OCI-LY1 (cell line): ENCODE measurements at regions not wholly inside any gene's neighbourhood (a gene's known extent, or its start where the extent isn't known, plus 50 kb on each side); places are given as distances from the start of the nearest gene placed in this dataset.
A peak's percentile ranks its signal among the peaks of the same experiment; 100 is the strongest.

ENCODE experiments used
- H2AFZ ChIP-seq: fragments of 200-600 bp; sonication (generic), shearing (Covaris generic); 2 replicates; pipeline ENCODE4 v1.6.0; 2014; ENCODE audit warnings: antibody characterized with exemption, mild to moderate bottlenecking, low read length
- H3F3A ChIP-seq: fragments of 200-600 bp; sonication (generic), shearing (Covaris generic); 2 replicates; pipeline ENCODE4 v1.6.0; 2014; ENCODE audit warnings: mild to moderate bottlenecking, antibody characterized with exemption, low read length, moderate library complexity; ENCODE audit not compliant: insufficient read depth
- H3K27ac ChIP-seq: fragments of 200-600 bp; sonication (generic); 2 replicates; pipeline ENCODE4 v1.5.1; 2014; ENCODE audit warnings: low read length, mixed run types, mild to moderate bottlenecking, low read depth; ENCODE audit not compliant: poor library complexity, severe bottlenecking
- H3K27me3 ChIP-seq: fragments of 200-600 bp; sonication (generic); 2 replicates; pipeline ENCODE4 v1.6.0; 2014; ENCODE audit warnings: antibody characterized with exemption, mild to moderate bottlenecking, low read length, moderate library complexity; ENCODE audit not compliant: insufficient read depth
- H3K36me3 ChIP-seq: fragments of 200-600 bp; sonication (generic); 2 replicates; pipeline ENCODE4 v1.6.1; 2014; ENCODE audit warnings: mild to moderate bottlenecking, antibody characterized with exemption, low read length, moderate library complexity, mixed read lengths; ENCODE audit not compliant: insufficient read depth
- H3K4me1 ChIP-seq: fragments of 200-600 bp; sonication (generic); 2 replicates; pipeline ENCODE4 v1.5.1; 2014; ENCODE audit warnings: mild to moderate bottlenecking, low read length, moderate library complexity; ENCODE audit not compliant: insufficient read depth, severe bottlenecking
- H3K4me2 ChIP-seq: fragments of 200-600 bp; sonication (generic), shearing (Covaris generic); 2 replicates; pipeline ENCODE4 v1.6.1; 2014; ENCODE audit warnings: low read length
- H3K4me3 ChIP-seq: fragments of 200-600 bp; sonication (generic); 2 replicates; pipeline ENCODE4 v1.5.1; 2014; ENCODE audit warnings: low read length, low read depth, mild to moderate bottlenecking, mixed read lengths; ENCODE audit not compliant: poor library complexity, severe bottlenecking
- H3K79me2 ChIP-seq: fragments of 200-600 bp; shearing (Covaris generic); 2 replicates; pipeline ENCODE4 v1.6.1; 2016; ENCODE audit warnings: mixed run types, low read length, mixed read lengths; ENCODE audit not compliant: insufficient read depth
- H3K9ac ChIP-seq: fragments of 200-600 bp; sonication (generic), shearing (Covaris generic); 2 replicates; pipeline ENCODE4 v1.6.1; 2014; ENCODE audit warnings: mild to moderate bottlenecking, low read length, mixed read lengths
- H3K9me2 ChIP-seq: fragments of 200-600 bp; sonication (generic), shearing (Covaris generic); 2 replicates; pipeline ENCODE4 v1.6.1; 2014; ENCODE audit warnings: low read depth, mild to moderate bottlenecking, low read length, mixed read lengths
- H3K9me3 ChIP-seq: fragments of 200-600 bp; shearing (Covaris generic); 2 replicates; pipeline ENCODE4 v1.6.1; 2014; ENCODE audit warnings: low read length, mixed read lengths
- H4K20me1 ChIP-seq: fragments of 200-600 bp; sonication (generic), shearing (Covaris generic); 2 replicates; pipeline ENCODE4 v1.6.0; 2016; ENCODE audit warnings: mild to moderate bottlenecking, low read length; ENCODE audit not compliant: insufficient read depth
- EZH2 ChIP-seq: fragments of 200-600 bp; sonication (generic), shearing (Covaris generic); IDR thresholded peaks from 2 replicates; pipeline ENCODE4 v1.8.0; 2017; ENCODE audit warnings: borderline replicate concordance, mixed run types, mild to moderate bottlenecking, antibody characterized with exemption, low read length, moderate library complexity, mixed read lengths
- TF ChIP-seq, protein P1 (sequence below): fragments of 200-600 bp; sonication (generic), shearing (Covaris generic); IDR thresholded peaks from 2 replicates; pipeline ENCODE4 v1.5.1; 2017; ENCODE audit warnings: mild to moderate bottlenecking, antibody characterized with exemption, low read length, moderate library complexity, mixed read lengths

DNA sequence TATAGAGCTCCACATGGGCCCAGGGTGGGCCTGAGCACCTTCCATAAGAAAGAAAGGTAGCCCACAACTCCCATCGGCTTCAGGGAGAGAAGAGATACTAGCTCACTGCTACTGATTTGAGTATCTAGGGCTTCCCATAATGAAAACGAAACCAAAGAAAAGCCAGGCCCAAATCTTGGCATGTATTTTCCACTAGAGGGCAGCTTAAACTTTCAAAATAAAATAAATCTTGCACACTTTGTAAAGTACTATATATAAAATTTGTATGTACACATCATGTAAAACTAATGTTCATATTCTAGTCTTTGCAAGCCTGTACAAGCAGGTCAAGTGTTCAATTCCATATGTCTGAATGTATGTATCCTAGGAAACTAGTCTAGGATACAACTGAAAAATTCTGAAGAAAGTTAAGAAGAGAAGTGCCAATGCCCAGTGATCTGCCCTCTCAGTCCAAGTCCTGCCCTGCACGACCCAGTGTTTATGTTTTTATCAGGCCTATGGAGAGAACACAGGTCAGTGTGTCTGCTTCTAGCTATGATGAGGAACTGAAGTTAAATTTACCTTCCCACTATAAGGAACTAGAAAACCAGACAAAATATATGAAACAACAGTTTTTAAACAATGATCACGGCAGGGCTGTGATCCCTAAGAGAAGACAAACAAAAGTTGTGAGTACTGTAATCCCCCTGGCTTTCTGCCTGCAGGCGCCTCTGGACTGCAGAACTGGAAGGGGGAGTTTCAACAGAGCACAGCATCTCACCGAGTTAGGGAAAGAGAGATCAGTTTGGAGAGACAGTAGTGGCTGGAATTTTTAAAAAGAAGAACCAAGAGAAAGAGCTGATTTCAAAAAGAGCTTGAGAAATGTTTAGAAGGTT lies 475.7 kb downstream of the UQCRFS1 start:
- Histone ChIP-seq H3F3A (no peaks in the 10 kb centered on the region), H3K9me2 (no peaks in the 10 kb centered on the region), H2AFZ (peak overlapping the region; percentile 58; the same call in 1 of the 2 replicates), H3K27me3 (no peaks in the 10 kb centered on the region), H3K9ac (no peak overlapping the region), H3K36me3 (no peaks in the 10 kb centered on the region), H3K4me3 (no peak overlapping the region), H3K79me2 (no peaks in the 10 kb centered on the region), H3K9me3 (no peaks in the 10 kb centered on the region), H3K27ac (no peak overlapping the region), H3K4me2 (peak overlapping the region; percentile 21; the same call in 1 of the 2 replicates), H4K20me1 (no peaks in the 10 kb centered on the region), H3K4me1 (no peaks in the 10 kb centered on the region)
- TF ChIP-seq EZH2 = no peak
- TF ChIP-seq, protein P1, sequence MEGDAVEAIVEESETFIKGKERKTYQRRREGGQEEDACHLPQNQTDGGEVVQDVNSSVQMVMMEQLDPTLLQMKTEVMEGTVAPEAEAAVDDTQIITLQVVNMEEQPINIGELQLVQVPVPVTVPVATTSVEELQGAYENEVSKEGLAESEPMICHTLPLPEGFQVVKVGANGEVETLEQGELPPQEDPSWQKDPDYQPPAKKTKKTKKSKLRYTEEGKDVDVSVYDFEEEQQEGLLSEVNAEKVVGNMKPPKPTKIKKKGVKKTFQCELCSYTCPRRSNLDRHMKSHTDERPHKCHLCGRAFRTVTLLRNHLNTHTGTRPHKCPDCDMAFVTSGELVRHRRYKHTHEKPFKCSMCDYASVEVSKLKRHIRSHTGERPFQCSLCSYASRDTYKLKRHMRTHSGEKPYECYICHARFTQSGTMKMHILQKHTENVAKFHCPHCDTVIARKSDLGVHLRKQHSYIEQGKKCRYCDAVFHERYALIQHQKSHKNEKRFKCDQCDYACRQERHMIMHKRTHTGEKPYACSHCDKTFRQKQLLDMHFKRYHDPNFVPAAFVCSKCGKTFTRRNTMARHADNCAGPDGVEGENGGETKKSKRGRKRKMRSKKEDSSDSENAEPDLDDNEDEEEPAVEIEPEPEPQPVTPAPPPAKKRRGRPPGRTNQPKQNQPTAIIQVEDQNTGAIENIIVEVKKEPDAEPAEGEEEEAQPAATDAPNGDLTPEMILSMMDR = peak; percentile 58

DNA sequence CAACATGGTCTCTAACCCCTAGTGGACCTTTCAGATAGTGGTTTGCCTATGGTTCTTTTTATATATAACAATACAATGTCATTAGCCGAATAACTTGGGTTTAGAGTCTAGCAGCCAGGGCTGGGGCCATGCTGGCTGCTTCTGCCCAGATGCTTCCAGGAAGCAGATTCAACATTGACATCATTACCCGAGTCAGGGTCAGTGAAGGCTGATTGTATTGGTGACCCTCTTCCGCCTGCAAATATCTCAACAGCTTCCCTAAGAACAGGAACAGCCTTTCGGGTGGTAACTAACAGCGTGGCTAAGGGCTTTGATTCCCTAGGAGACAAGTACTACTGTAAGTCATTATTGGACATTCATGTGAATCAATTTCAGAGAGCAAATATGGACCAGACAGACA lies 476.4 kb downstream of the UQCRFS1 start:
- Histone ChIP-seq H2AFZ (peak overlapping the region; percentile 58; the same call in 1 of the 2 replicates), H3K27me3 (no peaks in the 10 kb centered on the region), H3K9ac (no peak overlapping the region), H3K36me3 (no peaks in the 10 kb centered on the region), H3F3A (no peaks in the 10 kb centered on the region), H3K27ac (no peak overlapping the region), H3K9me3 (no peaks in the 10 kb centered on the region), H3K4me2 (peak overlapping the region; percentile 21; the same call in 1 of the 2 replicates), H4K20me1 (no peaks in the 10 kb centered on the region), H3K4me1 (no peaks in the 10 kb centered on the region), H3K79me2 (no peaks in the 10 kb centered on the region), H3K9me2 (no peaks in the 10 kb centered on the region), H3K4me3 (no peak overlapping the region)
- TF ChIP-seq EZH2 = no peak
- TF ChIP-seq, protein P1 = no peak

DNA sequence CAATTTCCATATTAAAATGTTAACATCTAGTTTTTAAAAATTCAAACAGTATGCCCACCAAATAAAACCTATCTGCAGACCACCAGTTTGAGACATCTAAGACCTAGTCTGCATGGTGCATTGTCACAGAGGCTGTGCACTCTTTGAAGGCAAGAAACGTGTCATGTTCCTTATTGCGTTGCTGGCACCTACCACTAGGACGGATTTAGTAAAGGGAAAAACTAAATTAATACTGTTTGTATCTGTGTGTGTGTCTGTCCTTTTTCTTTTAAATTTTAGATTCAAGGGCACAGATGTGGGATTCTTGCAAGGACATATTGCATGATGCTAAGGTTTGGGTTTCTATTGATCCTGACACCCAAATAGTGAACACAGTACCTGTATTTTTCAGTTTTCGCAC lies 481.4 kb downstream of the UQCRFS1 start:
- H3K27ac ChIP-seq = no peak overlapping the region
- no peak overlapping the region for H3K4me2 ChIP-seq
- H3K36me3 ChIP-seq = no peaks in the 10 kb centered on the region
- no peaks in the 10 kb centered on the region for H3F3A ChIP-seq
- no peaks in the 10 kb centered on the region for H3K9me2 ChIP-seq
- no peak overlapping the region for H2AFZ ChIP-seq
- no peaks in the 10 kb centered on the region for H4K20me1 ChIP-seq
- no peaks in the 10 kb centered on the region for H3K9me3 ChIP-seq
- no peaks in the 10 kb centered on the region for H3K27me3 ChIP-seq
- no peaks in the 10 kb centered on the region for H3K4me1 ChIP-seq
- no peak overlapping the region for H3K9ac ChIP-seq
- TF ChIP-seq, protein P1 = no peak; the same call in 1 of the 2 replicates
- TF ChIP-seq EZH2 = no peak
- no peak overlapping the region for H3K4me3 ChIP-seq
- H3K79me2 ChIP-seq = no peaks in the 10 kb centered on the region
